ENCODE measurements at regions not wholly inside any gene's neighbourhood (a gene's known extent, or its start where the extent isn't known, plus 50 kb on each side); places are given as distances from the start of the nearest gene placed in this dataset.

DNA sequence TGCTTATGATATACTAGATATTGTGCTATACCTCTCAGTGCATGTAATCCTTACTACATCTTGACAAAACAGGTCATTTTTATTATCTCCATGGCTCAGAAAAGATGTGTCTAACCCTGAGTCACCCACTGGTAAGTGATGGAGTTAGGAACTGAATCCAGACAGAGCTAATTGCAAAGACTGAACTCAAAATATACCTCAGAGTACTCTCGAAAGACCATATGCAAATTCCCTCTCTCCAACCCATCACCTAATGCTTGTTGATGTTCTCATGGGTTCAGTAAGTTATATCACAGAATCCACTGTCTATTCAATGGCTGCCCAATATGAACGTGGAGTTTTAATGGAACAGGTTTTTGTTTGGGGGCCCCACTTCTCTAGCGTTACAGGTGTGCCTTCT is 246.0 kb downstream of the PMP22 start:
- no peak overlapping the region for H3K4me2 ChIP-seq (ENCODE audit: insufficient read depth in 1 of 2, low read depth in 2 of 2, low read length in 2 of 2)
- WGBS, 2 experiments (ENCODE audit: extremely low coverage in 1 of 2, insufficient coverage in 1 of 2, insufficient read length in 1 of 2, insufficient replicate concordance in 2 of 2, low coverage in 1 of 2, low lambda C conversion rate in 2 of 2, missing lambda C conversion rate in 1 of 2) = 94% methylated on average over 3 of the region's 3 CpGs; no CpG with 5 or more reads in 1 of the 2 experiments
- H3K23me2 ChIP-seq (ENCODE audit: low read depth, low read length) = no peaks in the 10 kb centered on the region
- no peak overlapping the region for H2BK15ac ChIP-seq (ENCODE audit: low read length)
- TF ChIP-seq SRF (IDR thresholded peaks at IDR 0.05; ENCODE audit: low read depth, low read length) (no peak), TAF7 (optimal IDR thresholded peaks at IDR 0.05; ENCODE audit: borderline replicate concordance, low read depth, low read length) (no peak), SUZ12 (IDR thresholded peaks at IDR 0.05; ENCODE audit: low read length) (no peak), GABPA (IDR thresholded peaks at IDR 0.05; ENCODE audit: borderline replicate concordance, insufficient read depth, low read length) (no peak), HDAC2 (IDR thresholded peaks at IDR 0.05; ENCODE audit: borderline replicate concordance in 1 of 2, low read depth in 2 of 2, low read length in 2 of 2) (no peak), SIRT6 (IDR thresholded peaks at IDR 0.05; ENCODE audit: low read length) (no peak), BACH1 (IDR thresholded peaks at IDR 0.05; ENCODE audit: low read length) (no peak)
- TF ChIP-seq, protein P1, sequence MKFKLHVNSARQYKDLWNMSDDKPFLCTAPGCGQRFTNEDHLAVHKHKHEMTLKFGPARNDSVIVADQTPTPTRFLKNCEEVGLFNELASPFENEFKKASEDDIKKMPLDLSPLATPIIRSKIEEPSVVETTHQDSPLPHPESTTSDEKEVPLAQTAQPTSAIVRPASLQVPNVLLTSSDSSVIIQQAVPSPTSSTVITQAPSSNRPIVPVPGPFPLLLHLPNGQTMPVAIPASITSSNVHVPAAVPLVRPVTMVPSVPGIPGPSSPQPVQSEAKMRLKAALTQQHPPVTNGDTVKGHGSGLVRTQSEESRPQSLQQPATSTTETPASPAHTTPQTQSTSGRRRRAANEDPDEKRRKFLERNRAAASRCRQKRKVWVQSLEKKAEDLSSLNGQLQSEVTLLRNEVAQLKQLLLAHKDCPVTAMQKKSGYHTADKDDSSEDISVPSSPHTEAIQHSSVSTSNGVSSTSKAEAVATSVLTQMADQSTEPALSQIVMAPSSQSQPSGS (IDR thresholded peaks at IDR 0.05; ENCODE audit: low read length) = no peak
- no peak overlapping the region for H2AK5ac ChIP-seq (ENCODE audit: low read depth, low read length)
- no peaks in the 10 kb centered on the region; a peak in 1 of 7 replicates for H3K4me1 ChIP-seq (replicated peaks in 1 of 4; ENCODE audit: control insufficient read depth in 3 of 4, insufficient read depth in 4 of 4, low read length in 3 of 4)
- H2BK120ac ChIP-seq (replicated peaks; ENCODE audit: low read depth, low read length) = no peak overlapping the region
- H4K8ac ChIP-seq (ENCODE audit: extremely low read depth, insufficient read depth, low read length) = no peak overlapping the region
- no peak for FAIRE-seq
- no peak overlapping the region for H4K91ac ChIP-seq (replicated peaks; ENCODE audit: insufficient read length, low read length)
- no peak overlapping the region for H3K27ac ChIP-seq (ENCODE audit: low read depth, low read length)
- no peak overlapping the region for H3K9ac ChIP-seq (replicated peaks in 1 of 4; ENCODE audit: extremely low read depth in 1 of 4, low read depth in 3 of 4, low read length in 3 of 4)
- H3K27me3 ChIP-seq (replicated peaks in 1 of 4; ENCODE audit: control insufficient read depth in 3 of 4, extremely low read depth in 1 of 4, insufficient read depth in 3 of 4, low read length in 3 of 4) = no peaks in the 10 kb centered on the region
- POLR2A ChIA-PET (ENCODE audit: partially characterized antibody) = no interaction called here
- CTCF ChIA-PET (ENCODE audit: partially characterized antibody) = no interaction called here
- H3K4ac ChIP-seq (replicated peaks; ENCODE audit: insufficient read length, low read depth, low read length) = no peak overlapping the region
- no peaks in the 10 kb centered on the region for H3K79me1 ChIP-seq (ENCODE audit: low read depth, low read length)
- no peak overlapping the region for H4K5ac ChIP-seq (ENCODE audit: insufficient read length, low read depth, low read length)
- no peaks in the 10 kb centered on the region for H3K79me2 ChIP-seq (ENCODE audit: control insufficient read depth in 1 of 2, insufficient read depth in 2 of 2, low read length in 2 of 2)
- H3K4me3 ChIP-seq (ENCODE audit: extremely low read depth in 1 of 4, insufficient read depth in 2 of 4, low read depth in 3 of 4, low read length in 4 of 4) = no peak overlapping the region
- no peak overlapping the region for H2BK12ac ChIP-seq (ENCODE audit: low read depth, low read length)
- no peak overlapping the region for H3K23ac ChIP-seq (ENCODE audit: insufficient read length)
- H3K36me3 ChIP-seq (ENCODE audit: control insufficient read depth in 2 of 4, insufficient read depth in 4 of 4, low read length in 3 of 4) = no peaks in the 10 kb centered on the region
- H2AFZ ChIP-seq (ENCODE audit: low read length) = no peak overlapping the region
- DNase-seq (ENCODE audit: low read depth in 1 of 2, low spot score in 2 of 2) = no peak
- no peak overlapping the region for H2BK20ac ChIP-seq (ENCODE audit: low read length)
- no peaks in the 10 kb centered on the region for H3K9me3 ChIP-seq (ENCODE audit: insufficient read depth in 2 of 2, low read depth in 1 of 2, low read length in 1 of 2)
- no peak overlapping the region for H3K56ac ChIP-seq (replicated peaks; ENCODE audit: insufficient read length, low read depth, low read length)
- no peak overlapping the region for H3K14ac ChIP-seq (ENCODE audit: insufficient read length)
- H2BK5ac ChIP-seq (ENCODE audit: low read depth, low read length) = no peak overlapping the region
- no peaks in the 10 kb centered on the region for H4K20me1 ChIP-seq (replicated peaks in 1 of 2; ENCODE audit: control insufficient read depth in 1 of 2, insufficient read depth in 2 of 2, low read length in 2 of 2)
- H3K18ac ChIP-seq (ENCODE audit: extremely low read depth, low read length) = no peak overlapping the region

All from H1 (cell line).